Nucleus accumbens (tissue), 56 donors: ENCODE measurements at regions not wholly inside any gene's neighbourhood (a gene's known extent, or its start where the extent isn't known, plus 50 kb on each side); places are given as distances from the start of the nearest gene placed in this dataset.
"Not testable (repeated sequence)": the region's sequence is repeated elsewhere in the genome, so short reads cannot be mapped to it uniquely, and the experiment has no call there.

Source experiments
- DNase-seq, 56 donors: peaks; one replicate each; lab custom pipeline; 2025; lab: John Stamatoyannopoulos, UW

DNA sequence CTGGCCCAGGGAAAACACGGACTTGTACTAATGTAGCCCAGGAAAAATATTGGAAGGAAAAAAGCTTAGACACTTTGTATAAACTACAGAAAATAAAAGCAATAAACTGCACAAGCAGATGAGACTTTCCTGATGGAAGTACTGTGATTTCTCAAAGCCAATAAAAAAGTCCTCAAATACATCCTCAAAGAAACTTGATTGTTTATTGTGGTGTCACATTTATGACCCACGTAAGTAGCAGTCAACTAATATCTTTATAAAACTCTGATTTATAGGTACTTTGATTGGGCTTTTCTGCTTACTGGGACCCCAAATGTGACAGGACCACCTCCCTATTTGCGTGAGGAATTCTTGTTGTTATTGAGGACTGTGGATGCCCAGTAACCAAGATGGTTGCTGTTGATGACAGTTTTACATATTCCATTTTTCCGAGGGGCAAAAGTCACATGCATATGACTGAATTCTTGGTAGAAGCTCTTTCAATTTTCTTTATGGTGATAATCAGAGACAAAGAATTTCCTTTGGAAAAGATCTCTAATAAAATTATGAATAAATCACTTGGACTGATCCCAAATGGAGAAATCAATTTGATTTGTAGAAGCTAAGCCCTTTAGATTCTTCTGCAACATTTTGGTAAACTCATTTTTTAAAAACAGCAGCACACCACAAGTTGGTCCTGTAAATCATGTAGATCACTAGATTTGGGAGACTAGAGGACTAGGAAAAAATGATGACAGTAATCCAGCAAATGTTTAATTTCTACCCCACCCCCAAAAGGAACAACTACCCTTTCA lies 159.0 kb upstream of the TSC22D2 start:
- DNase-seq, result no peak

DNA sequence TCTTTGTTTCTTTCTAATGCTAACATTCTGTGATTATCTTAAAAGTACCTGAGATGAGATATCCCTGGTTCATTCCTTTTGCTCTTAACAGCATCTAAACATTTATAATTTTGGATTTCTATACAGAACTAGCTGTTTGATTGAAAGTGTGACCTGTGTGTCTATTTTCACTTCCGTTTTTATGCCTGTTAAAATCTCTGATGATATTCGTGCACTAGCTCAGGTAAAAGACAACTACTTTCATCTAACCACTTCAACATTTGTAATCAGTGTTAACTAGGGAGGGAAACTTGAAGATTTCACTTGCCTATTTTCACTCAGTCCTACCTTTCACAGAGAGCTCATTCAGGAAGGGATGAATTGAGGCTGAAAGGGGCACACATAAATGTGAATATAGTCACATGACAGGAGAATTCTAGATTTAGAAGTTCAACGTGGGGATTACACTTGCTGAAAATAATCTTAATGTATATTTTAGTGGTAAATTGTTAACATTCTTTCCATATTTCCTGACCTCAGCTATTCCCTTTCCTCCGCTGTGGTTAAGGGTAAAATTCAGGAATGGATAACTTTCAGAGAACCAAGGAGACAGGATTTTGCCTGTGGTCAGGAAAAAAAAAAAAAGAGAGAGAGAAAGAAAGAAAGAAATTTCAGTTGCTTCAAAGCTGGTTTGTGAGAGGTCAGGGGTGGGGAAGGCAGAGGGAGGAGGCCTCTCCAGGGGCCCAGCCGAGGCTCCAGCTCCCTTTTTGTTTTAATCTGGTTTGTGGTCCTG lies 159.8 kb upstream of the TSC22D2 start:
- DNase-seq, result no peak

DNA sequence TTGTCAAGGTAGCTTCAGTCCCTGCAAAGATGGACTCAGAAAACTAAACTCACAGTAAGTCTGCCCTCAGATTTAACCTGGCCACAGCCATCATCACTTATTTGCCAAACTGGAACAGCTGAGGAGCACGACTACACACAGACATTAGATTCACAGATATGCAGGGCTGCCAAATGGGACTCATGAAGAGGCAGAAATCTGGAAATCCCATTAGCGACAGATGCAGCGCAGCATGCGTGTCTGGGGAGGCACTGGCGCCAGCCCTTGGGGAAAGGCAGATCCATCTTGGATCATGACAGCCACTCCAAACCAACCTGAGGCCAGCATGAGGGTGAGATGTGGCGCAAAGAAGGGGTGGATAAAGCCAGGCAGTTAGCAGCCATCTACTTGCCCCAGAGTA lies 160.7 kb upstream of the TSC22D2 start:
- DNase-seq, result no peak

DNA sequence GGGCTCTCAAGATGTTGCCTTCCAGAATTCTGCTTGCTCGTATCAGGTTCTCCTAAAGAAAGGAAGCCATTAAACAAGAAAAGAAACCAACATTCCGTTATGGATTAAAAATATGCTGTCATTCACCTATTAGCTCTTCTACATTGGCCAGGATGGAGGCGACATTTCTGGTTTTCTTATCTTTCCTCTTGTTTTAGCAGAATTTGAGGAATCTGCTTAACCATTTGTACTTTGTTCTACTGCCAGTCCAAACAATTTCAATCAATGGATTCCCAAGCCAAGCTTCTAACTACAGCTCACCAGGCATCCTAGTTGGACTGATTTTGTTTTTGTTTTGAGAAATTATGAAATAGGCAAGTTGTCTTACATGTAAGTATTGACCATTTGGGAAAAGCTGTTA lies 164.6 kb upstream of the TSC22D2 start:
- DNase-seq, result no peak

DNA sequence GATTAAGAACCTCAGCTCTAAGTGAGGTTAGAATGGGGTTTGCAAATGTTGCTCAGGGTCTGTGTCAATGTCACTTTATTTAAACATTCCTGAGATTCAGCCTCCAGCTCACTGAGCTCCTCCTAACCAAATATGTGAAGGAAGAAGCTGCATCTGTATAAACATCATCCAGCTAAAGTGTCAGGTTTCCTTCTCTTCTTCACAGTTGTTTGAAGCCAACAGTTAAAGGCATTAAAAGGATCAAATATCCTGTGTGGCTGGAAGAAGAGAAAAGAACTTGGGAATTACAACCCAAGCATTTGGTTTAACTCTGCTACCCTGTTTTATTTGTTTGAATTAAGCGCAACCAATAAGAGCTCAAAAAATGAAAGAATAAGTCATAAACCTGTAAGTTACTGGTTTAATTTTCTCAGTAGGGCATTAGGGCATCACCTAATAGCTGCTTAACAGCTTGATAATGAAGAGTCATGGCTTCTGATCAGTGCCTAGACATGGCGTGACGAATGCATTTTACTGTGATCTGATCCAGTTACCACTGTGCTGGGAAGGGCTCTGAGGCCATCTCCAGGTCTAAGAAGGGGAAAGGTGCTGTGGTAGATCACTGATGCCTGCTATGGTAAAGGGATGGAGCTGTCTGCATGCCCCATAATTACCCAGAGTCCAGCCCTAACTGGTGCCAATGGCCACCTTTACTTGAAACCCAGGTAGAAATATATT lies 165.7 kb upstream of the TSC22D2 start:
- no peak for DNase-seq

DNA sequence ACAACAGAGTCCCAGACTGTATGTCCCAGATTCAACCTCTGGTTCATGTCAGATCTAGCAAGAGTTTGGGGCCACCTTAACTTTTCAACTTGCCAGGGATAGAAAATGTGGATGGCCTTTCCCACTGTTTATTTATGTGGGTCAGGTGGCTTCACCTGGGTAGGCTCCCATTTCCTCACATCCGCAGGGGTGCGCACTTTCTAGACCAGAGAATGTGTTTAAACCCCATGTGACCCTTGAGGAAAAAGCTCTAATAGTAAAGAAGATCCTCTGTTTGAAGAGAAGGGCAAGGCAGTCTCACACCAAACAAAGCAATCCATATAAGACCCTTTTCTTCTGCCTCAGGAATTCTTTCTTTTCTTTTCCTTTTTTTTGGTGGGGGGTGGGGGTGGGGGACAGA lies 167.2 kb upstream of the TSC22D2 start:
- no peak for DNase-seq

DNA sequence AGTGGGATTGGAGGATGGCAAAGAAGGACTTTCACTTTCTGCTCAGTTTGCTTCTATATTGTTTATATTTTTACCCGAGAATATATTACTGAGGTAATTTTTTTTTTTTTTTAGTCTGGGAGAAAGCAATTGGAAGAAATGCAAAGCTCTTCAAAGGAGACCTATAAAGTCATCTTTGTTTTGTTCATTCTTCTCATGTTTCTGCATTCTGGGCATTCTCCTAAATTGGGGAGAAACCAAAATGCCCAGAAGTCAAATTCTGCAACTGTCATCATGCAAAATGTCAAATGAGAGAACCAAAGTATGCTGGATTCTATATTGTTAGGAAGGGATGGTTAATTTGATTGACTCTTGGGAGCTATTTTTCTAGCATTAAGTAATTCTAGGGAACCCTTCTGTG lies 168.3 kb upstream of the TSC22D2 start:
- no peak for DNase-seq

DNA sequence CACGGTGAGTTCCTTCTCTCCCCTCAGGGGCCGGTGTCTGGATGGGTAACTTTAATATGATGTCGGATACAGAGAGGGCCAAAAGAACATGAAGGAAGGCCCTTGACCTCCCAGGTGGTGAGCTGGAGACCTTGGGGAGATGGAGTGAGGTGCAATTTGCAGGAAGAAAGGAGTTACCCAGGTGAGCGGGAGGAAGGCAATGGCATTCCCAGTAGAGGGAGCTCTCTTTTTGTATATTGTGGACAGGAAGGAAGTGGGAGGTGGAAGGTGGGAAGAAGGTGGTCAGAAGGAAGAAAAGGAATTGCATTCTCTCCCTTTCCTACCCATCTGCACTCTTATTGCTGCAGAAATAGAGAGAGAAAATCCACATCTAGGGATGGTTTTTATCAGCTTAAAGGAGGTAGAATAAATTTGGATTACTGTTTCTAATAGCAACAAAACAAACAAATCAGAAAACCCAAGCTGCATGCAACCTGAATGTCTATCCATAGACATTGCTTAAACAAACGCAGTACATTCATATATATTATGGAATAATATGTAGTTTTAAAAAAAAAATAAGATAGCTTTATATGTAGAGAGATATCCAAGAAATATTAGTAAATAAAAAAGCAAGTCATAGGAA lies 169.0 kb upstream of the TSC22D2 start:
- DNase-seq, result no peak

DNA sequence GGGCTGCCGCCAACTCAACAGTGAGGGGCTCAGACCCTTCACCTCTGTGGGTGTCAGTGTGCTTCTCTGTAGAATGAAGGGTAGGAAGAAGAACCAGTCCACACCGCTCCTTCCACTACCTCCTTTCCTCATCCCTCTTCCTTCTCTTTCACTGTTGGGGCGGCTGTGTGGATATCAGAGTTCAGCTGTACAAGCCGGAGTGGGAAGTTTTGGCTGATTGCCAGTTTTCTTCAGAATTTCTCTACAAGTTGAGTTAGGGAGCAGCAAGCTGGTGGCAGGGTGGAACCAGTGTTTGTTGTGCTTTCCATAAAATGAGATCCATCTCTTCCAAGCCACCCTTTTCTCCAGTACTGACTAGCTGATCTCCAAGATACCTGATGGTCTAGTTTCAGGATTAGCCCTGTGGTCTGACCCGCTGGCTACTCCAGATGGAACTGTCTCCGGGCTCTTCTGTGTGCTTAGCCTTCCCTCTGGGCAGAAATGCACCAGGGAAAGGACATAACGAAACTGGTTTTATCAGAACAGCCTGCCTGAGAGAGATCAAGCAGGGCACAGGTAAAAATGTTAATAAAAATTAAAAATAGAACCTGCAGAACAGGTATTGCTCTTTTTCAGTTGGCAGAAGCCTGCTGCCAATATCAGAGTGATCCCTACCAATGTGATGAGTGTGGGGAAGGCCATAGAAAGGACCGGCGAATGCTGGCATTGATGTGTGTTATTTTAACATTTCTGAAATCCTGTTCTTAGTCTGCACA lies 169.9 kb upstream of the TSC22D2 start:
- DNase-seq, result no peak

DNA sequence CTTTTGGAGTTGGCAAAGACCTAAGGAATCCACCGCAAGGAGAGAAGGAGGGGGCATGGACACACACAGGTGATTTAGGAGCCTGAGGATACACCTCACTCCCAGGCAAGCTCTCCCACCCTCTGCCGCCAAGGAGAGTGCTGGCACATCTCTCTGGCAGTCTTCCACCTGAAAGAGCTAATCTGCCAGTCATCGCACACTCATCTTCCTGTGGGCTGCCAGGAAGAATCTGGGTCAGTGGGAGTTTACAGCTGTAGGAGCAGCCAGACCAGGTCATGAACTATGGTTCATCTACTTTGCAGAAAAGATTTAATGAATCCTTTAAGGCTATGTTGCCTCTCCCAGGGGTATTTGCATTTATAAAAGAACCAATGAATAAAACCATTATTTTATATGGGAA lies 170.6 kb upstream of the TSC22D2 start:
- DNase-seq, result peak in 4 of 56 donors; percentile 6 to 20 (median 15)

DNA sequence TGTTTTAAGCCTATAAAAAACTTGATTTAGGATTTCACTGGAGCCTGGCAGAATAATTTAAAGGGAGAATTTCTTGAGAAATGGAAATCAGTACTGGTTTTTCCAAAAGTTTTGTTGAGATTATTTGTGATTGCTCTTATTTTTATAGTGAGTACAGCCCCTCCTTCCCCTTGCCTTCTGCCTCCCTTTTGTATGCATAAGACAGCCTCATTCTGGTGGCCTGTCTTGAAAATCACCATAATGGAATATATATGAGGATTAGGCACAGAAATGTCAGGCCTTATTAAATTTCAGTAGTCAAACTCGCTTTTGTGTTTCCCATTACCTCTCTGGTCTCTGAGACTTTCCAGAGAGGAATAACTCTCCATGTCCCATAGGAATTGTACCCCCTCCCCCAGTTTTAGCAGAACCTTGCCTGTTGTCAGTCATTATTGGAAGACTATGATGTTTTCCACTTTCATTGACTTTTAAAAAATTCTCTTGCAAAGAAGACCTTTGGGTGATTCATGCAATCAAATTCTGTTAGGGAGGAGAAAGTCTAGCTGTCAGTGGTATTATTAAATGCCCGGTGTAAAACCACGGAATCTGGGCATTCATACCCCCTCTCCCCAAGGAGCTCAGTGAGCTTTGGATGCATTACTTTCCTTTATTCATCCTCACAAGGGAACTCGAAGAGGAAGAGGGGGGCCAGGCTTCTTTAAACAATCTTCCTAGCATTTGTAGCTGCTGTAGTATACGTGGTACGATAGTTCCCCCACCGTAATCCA lies 171.6 kb upstream of the TSC22D2 start:
- no peak for DNase-seq

DNA sequence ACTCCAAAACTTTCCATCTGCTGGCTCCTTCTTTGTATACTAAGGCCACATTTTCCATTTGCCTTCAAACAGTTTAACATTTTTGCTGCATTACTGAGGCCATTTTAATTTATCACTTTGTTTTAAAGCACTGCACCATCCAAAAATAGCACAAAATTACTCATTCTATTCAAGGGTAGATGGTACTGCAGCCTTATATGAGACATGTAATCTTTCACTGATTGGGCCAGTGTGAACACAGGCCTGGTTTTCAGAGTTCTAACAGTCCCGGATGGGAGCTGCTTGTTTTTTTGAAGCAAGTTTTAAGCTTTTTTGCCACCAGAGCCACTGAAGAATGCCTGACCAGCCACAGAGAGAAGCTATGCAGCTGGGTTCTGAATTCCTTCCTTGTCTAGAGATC lies 172.3 kb upstream of the TSC22D2 start:
- no peak for DNase-seq

DNA sequence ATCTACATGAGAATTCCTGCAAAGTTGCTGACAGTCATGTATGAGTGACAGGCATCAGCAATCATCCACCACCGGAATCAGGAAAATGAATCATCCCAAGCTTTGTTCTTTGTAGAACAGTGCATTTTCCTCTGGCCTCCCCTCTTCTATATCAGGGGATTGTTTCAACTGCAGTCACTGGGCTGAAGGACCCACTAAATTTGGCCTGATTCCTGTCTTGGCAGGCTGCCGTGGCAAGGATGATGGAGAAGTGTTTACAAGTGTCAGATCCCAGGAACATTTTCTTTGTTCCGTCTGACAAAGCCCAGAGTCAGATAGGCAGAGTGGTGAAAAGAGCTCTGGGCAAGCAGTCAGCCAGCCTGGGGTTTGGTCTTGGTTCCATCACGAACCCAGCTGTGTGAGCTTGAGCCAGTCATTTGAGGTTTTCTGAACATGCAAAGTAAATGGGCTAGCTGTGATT lies 175.1 kb upstream of the TSC22D2 start:
- peak in 25 of 56 donors; percentile 1 to 76 (median 17) for DNase-seq

DNA sequence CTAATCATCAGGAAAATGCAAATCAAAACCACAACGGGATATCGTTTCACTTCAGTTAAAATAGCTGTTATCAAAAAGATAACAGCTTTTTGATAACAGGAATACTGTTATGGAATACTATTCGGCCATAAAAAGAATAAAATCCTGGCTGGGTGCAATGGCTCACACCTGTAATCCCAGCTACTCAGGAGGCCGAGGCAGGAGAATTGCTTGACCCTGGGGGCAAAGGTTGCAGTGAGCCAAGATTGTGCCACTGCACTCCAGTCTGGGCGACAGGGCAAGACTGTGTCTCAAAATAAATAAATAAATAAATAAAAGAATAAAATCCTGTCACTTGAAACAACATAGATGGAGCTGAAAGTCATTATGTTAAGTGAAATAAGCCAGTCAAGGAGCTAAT lies 178.1 kb upstream of the TSC22D2 start:
- no peak for DNase-seq

DNA sequence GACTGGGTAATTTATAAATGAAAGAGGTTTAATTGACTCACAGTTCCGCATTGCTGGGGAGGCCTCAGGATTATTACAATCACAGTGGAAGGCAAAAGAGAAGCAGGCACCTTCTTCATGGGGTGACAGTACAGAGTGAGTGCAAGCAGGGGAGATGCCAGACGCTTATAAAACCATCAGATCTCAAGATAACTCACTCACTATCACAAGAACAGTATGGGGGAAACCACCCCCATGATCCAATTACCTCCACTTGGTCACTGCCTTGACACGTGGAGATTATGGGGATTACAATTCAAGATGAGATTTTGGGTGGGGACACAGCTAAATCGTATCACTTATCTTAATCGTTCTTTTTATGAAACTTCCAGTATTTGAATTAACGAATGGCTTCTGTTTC lies 179.5 kb upstream of the TSC22D2 start:
- not testable (repeated sequence) for DNase-seq

DNA sequence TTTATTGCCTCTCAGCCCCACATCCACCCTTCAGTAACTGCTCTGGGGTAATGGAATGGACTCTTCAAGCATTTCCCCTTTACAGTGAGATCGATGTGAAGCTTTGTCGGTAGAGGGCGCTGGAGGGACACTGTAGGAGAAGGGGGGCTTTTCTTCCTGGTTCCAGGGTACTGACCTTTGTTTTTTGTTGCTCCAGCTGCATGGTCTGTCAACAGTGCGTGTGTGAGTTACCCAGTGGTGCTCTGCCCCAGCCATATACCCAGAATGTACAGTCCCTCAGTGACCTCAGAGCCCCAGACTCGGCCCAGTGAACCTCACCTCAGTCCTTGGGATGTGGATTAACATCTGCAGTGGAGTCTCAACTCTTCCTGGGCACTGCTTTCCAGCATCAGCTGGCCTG lies 180.3 kb upstream of the TSC22D2 start:
- peak in 31 of 56 donors; percentile 3 to 68 (median 29) for DNase-seq

DNA sequence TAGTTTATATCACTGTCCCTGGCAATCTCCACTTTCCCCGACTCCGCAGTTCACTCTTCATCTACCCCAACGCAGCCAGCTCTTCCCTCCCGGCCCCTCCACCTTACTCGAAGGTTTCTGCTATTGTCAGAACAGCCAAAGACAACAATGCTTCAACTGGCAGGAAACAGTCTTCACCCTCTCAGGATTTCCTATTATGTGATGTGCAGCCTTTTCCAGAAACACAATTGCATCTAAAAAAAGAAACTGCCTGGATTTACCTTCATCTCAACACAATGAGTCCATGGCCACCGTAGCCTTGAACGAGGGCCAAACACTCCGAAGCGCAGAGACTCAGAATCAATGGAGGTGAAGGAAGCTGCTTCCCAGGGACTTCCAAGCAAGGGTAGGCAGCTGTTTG lies 182.1 kb upstream of the TSC22D2 start:
- no peak for DNase-seq

DNA sequence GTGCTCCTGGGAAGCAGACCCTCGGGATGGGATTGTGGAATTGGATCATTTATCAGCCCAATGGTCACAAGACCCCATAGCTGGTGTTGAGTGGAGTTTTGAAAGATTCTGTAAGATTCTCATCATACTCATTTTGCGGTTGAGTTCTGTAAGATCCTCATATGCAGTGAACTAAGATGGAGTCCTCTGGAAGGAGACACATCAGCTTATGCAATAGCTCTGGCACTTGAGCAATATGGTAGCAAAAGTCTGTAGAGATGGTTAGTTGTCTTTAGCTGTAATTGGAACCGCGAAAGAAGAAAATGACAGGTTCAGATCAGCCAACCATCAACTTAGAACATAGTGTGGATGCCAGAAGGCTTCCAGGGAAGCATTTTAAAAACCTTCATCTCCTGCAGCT lies 184.5 kb upstream of the TSC22D2 start:
- no peak for DNase-seq
